ENCODE measurements at regions not wholly inside any gene's neighbourhood (a gene's known extent, or its start where the extent isn't known, plus 50 kb on each side); places are given as distances from the start of the nearest gene placed in this dataset.

- TF ChIP-seq CTCF (conservative IDR thresholded peaks at IDR 0.05 in 1 of 2, IDR thresholded peaks at IDR 0.05 in 1 of 2; ENCODE audit: extremely low read depth in 1 of 2, insufficient read depth in 1 of 2, low read depth in 1 of 2, low read length in 2 of 2) (no peak), EZH2 (IDR thresholded peaks at IDR 0.05; ENCODE audit: borderline replicate concordance, low read length) (no peak)
These were observed 125.8 kb upstream of the SPTLC3 start for GRCh38 chr20:12882832-12883506.
